Panc1 (cell line): ENCODE measurements at regions not wholly inside any gene's neighbourhood (a gene's known extent, or its start where the extent isn't known, plus 50 kb on each side); places are given as distances from the start of the nearest gene placed in this dataset.

Experiments used
- ATAC-seq: fragments of 200-7000 bp; cut with Tn5 transposase; 2 replicates; pipeline ENCODE4 v1.9.1; 2020; ENCODE audit warnings: mild to moderate bottlenecking, moderate library complexity
- BruUV-seq: library from RNA; stranded (reverse); fragments of 400-500 nt; replicated peaks from 2 replicates; lab custom pipeline; 2021; lab: Mats Ljungman, UMichigan
- CTCF ChIA-PET: fragments of 300-600 bp; sonication (Branson Sonifier 250); formaldehyde crosslinking; loops from one replicate; lab custom pipeline; 2022; ENCODE audit warnings: antibody characterized with exemption; lab: Charles Lee
- POLR2A ChIA-PET: fragments of 300-600 bp; sonication (Branson Sonifier 250); formaldehyde crosslinking; loops from one replicate; lab custom pipeline; 2022; ENCODE audit warnings: antibody characterized with exemption; lab: Charles Lee
- DNase-seq: peaks from one replicate; pipeline ENCODE4 v3.0.0-alpha.2; 2010; ENCODE audit warnings: low read depth, low spot score
- H3K27ac ChIP-seq: 2 replicates; pipeline ENCODE4 v1.5.1; 2011; ENCODE audit warnings: mild to moderate bottlenecking, low read length, inconsistent platforms
- H3K27me3 ChIP-seq: fragments of 200-500 bp; sonication (Bioruptor generic); 2 replicates; pipeline ENCODE4 v1.6.0; 2014; ENCODE audit warnings: low read length, inconsistent platforms; ENCODE audit not compliant: control insufficient read depth, insufficient read depth
- H3K36me3 ChIP-seq: fragments of 200-500 bp; sonication (Bioruptor generic); 2 replicates; pipeline ENCODE4 v1.5.1; 2014; ENCODE audit warnings: inconsistent platforms, mild to moderate bottlenecking, low read length, moderate library complexity; ENCODE audit not compliant: control insufficient read depth, insufficient read depth
- H3K4me1 ChIP-seq: 2 replicates; pipeline ENCODE4 v1.5.1; 2011; ENCODE audit warnings: inconsistent platforms, mild to moderate bottlenecking, low read length, moderate library complexity; ENCODE audit not compliant: control insufficient read depth, insufficient read depth
- H3K4me3 ChIP-seq, 2 experiments: 2 replicates each; pipeline ENCODE4 v1.5.1; 2011 to 2012; ENCODE audit warnings: low read depth in 2 of 2, low read length in 2 of 2, mild to moderate bottlenecking in 2 of 2, inconsistent platforms in 1 of 2, moderate library complexity in 1 of 2
- H3K9me3 ChIP-seq: fragments of 200-500 bp; sonication (Bioruptor generic); 2 replicates; pipeline ENCODE4 v1.5.1; 2014; ENCODE audit warnings: low read depth, mild to moderate bottlenecking, inconsistent platforms, low read length, moderate library complexity; ENCODE audit not compliant: control insufficient read depth, insufficient read depth
- CTCF ChIP-seq: fragments of 450-650 bp; IDR thresholded peaks from 2 replicates; pipeline ENCODE4 v1.5.1; 2017; ENCODE audit warnings: mild to moderate bottlenecking
- POLR2AphosphoS5 ChIP-seq: IDR thresholded peaks from 2 replicates; pipeline ENCODE4 v1.6.1; 2012; ENCODE audit warnings: mild to moderate bottlenecking, low read depth, low read length, moderate library complexity
- REST ChIP-seq, 2 experiments: IDR thresholded peaks; 2 replicates each; pipeline ENCODE4 v1.6.1; 2011 to 2012; ENCODE audit warnings: low read depth in 2 of 2, control low read depth in 1 of 2, low read length in 1 of 2, mild to moderate bottlenecking in 1 of 2, moderate library complexity in 1 of 2; ENCODE audit not compliant: insufficient read depth in 1 of 2
- SIN3A ChIP-seq: IDR thresholded peaks from 2 replicates; pipeline ENCODE4 v1.6.1; 2012; ENCODE audit warnings: low read depth, mild to moderate bottlenecking, low read length, moderate library complexity, borderline replicate concordance; ENCODE audit not compliant: insufficient read depth
- TCF7L2 ChIP-seq: IDR thresholded peaks from 2 replicates; pipeline ENCODE4 v1.6.1; 2011; ENCODE audit warnings: mild to moderate bottlenecking, low read depth, low read length, inconsistent platforms
- in situ Hi-C: cut with HindIII; loops from 2 replicates; pipeline ENCODE4 v1.10.0; 2016; ENCODE audit warnings: low sequenced_read_pairs, low pct_unique_long_range_greater_than_20kb
- intact Hi-C: fragments of 100-400 bp; cut with micrococcal nuclease; formaldehyde crosslinking; loops from one replicate; pipeline ENCODE4 v1.10.0; 2022; ENCODE audit not compliant: unreplicated experiment

DNA sequence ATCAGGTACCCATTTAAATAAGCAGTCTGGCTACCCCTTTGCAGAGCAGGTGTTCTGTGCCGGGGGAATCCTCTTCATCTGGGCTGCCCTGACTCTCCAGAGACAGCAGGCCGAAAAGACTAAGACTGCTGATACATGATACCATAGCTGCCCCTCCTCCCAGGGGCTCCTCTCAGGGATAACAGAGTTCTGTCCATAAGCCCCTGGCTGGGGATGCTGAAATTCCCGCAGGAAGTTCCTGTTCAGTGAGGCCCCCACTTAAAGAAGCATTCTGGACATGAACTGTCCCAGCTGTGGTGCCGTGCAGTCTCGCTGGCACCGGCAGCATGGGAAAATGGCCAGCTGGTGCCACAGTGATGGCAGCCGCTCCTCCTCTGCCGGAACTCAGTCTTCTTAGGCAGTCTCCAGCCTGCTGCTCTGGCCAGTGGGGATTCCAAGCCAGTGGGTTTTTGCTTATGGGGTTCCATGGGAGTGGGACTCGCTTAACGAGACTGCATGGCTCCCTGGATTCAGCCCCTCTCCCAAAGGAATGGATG is 1026.2 kb downstream of the NAALADL2 start:
- TF ChIP-seq SIN3A = no peak
- no peak for TF ChIP-seq POLR2AphosphoS5
- no peak for TF ChIP-seq REST (IDR thresholded peaks at IDR 0.05; ENCODE audit: insufficient read depth in 1 of 2, low read depth in 2 of 2, low read length in 1 of 2)
- TF ChIP-seq TCF7L2 = no peak
- TF ChIP-seq CTCF = no peak
- no peaks in the 10 kb centered on the region for H3K27me3 ChIP-seq
- POLR2A ChIA-PET = no interaction called here
- no peak overlapping the region for H3K27ac ChIP-seq
- H3K4me3 ChIP-seq = no peak overlapping the region
- in situ Hi-C loops (no loop called here), intact Hi-C loops (no loop called here)
- ATAC-seq = no peak
- no peaks in the 10 kb centered on the region for H3K36me3 ChIP-seq
- no peaks in the 10 kb centered on the region for H3K4me1 ChIP-seq
- no TSS peak for BruUV-seq
- H3K9me3 ChIP-seq = no peaks in the 10 kb centered on the region
- DNase-seq = no peak
- CTCF ChIA-PET = no interaction called here

DNA sequence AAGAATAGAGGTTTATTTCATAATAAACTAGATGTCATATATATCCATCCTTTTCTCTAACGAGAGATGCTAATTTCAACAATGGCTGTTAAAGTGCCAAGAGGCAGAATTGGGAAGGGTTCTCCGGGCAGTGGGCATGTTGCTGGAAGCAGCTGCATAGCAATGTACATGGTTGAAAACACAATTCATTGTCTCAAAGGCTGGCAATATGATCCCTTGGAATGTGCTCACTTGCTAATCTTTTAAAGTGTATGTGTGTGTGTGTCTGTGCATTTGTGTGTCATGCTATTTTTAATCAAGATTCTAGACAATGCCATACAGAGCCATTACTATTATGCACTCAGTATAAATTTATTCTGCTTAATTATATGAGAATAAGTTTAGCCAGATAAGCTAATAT is 1020.3 kb downstream of the NAALADL2 start:
- Histone ChIP-seq H3K4me1 (no peaks in the 10 kb centered on the region), H3K27ac (no peak overlapping the region), H3K36me3 (no peaks in the 10 kb centered on the region), H3K27me3 (no peaks in the 10 kb centered on the region), H3K4me3 (no peak overlapping the region), H3K9me3 (0 out of 2 replicates have a peak, but pooled peaks cover 2% of the 10 kb centered on the region)
- TF ChIP-seq POLR2AphosphoS5 = no peak
- no peak for TF ChIP-seq REST (IDR thresholded peaks at IDR 0.05; ENCODE audit: insufficient read depth in 1 of 2, low read depth in 2 of 2, low read length in 1 of 2)
- TF ChIP-seq TCF7L2 = no peak
- TF ChIP-seq SIN3A = no peak
- TF ChIP-seq CTCF = no peak
- no TSS peak for BruUV-seq
- ATAC-seq = no peak
- no peak for DNase-seq
- ChIA-PET CTCF (no interaction called here), POLR2A (no interaction called here)
- in situ Hi-C loops = no loop called here
- intact Hi-C loops = no loop called here
